ENCODE measurements at regions not wholly inside any gene's neighbourhood (a gene's known extent, or its start where the extent isn't known, plus 50 kb on each side); places are given as distances from the start of the nearest gene placed in this dataset.
A peak's percentile ranks its signal among the peaks of the same experiment; 100 is the strongest.

- Histone ChIP-seq H3K36me3 (ENCODE audit: control insufficient read depth, insufficient read depth, low read length) (no peaks in the 10 kb centered on the region), H3K27me3 (replicated peaks; ENCODE audit: control insufficient read depth, insufficient read depth, low read length) (no peaks in the 10 kb centered on the region), H3K4me3 (replicated peaks; ENCODE audit: low read depth, low read length) (no peak overlapping the region)
- DNase-seq (ENCODE audit: extremely low read depth, insufficient read length): peak; percentile 61
- TF ChIP-seq, protein P1, sequence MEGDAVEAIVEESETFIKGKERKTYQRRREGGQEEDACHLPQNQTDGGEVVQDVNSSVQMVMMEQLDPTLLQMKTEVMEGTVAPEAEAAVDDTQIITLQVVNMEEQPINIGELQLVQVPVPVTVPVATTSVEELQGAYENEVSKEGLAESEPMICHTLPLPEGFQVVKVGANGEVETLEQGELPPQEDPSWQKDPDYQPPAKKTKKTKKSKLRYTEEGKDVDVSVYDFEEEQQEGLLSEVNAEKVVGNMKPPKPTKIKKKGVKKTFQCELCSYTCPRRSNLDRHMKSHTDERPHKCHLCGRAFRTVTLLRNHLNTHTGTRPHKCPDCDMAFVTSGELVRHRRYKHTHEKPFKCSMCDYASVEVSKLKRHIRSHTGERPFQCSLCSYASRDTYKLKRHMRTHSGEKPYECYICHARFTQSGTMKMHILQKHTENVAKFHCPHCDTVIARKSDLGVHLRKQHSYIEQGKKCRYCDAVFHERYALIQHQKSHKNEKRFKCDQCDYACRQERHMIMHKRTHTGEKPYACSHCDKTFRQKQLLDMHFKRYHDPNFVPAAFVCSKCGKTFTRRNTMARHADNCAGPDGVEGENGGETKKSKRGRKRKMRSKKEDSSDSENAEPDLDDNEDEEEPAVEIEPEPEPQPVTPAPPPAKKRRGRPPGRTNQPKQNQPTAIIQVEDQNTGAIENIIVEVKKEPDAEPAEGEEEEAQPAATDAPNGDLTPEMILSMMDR (IDR thresholded peaks at IDR 0.05; ENCODE audit: insufficient read depth, low read length, poor library complexity, severe bottlenecking): no peak
Observed at GRCh38 chrX:42934020-42934726, 156.2 kb upstream of the PPP1R2C start.

DNA sequence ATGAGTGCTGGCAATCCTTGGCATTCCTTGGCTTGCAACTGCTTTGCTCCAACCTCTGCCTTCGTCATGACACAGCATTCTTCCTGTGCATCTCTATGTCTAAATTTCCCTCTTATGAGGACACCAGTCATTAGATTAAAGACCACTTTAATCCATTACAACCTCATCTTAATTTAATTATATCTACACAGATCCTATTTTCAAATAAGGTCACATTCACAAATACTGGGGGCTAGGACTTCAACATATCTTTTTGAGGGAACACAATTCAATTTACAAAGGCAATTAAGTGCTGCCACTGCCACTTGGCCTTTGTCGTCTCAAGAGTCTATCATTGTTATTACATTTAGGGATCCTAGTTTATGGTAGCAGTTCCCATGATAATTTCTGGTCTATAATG is 163.7 kb upstream of the PPP1R2C start:
- no peaks in the 10 kb centered on the region for H3K36me3 ChIP-seq (ENCODE audit: control insufficient read depth, insufficient read depth, low read length)
- no peak for DNase-seq (ENCODE audit: extremely low read depth, insufficient read length)
- no peak overlapping the region for H3K4me3 ChIP-seq (replicated peaks; ENCODE audit: low read depth, low read length)
- TF ChIP-seq, protein P1 (IDR thresholded peaks at IDR 0.05; ENCODE audit: insufficient read depth, low read length, poor library complexity, severe bottlenecking): no peak
- H3K27me3 ChIP-seq (replicated peaks; ENCODE audit: control insufficient read depth, insufficient read depth, low read length): no peaks in the 10 kb centered on the region

DNA sequence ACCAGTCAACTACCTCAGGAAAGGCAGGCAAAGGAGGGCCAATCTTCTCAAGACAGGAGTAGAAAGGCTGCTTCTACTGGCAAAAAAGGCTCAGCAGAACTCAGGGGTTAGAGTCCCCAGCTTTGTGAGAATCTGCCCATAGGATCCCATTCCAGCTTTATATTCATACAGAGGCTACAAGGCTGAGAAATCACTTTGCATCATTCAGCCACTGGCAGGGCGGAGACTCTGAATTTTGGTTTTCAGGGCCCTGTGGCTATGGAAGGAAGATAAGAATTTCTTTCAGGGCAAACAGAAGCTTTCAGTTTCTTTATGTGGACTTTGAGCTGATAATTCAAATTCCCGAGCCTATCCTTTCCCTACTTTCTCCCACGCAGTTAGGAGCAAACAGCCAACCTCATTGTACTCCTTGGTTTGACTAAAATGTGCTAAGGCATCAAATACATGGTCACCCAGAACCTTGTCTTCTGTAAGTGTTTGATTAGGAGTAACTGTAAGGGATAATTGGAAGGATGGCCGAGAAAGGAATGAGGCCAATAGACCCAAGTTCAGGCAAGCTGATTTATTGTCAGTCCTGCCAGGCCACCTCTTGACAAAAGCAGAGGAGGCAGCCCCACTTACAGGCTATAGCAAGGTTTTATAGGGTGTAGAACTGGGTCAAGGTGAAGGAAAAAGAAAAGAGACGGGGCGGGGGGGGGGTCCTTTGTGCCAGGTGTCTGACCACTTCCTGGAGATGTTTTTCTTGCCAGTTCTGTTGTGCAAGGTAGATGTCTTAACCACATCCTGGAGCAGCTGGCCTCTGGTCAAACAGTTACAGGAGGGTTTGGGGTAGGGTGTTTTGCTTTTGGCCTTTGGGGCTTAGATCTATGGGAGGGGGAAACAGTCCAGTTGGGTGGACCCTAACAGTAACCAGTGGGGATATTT is 165.3 kb upstream of the PPP1R2C start:
- DNase-seq (ENCODE audit: extremely low read depth, insufficient read length): peak; percentile 34
- Histone ChIP-seq H3K4me3 (replicated peaks; ENCODE audit: low read depth, low read length) (no peak overlapping the region), H3K36me3 (ENCODE audit: control insufficient read depth, insufficient read depth, low read length) (no peaks in the 10 kb centered on the region), H3K27me3 (replicated peaks; ENCODE audit: control insufficient read depth, insufficient read depth, low read length) (no peaks in the 10 kb centered on the region)
- TF ChIP-seq, protein P1 (IDR thresholded peaks at IDR 0.05; ENCODE audit: insufficient read depth, low read length, poor library complexity, severe bottlenecking): no peak

- no peak overlapping the region for H3K4me3 ChIP-seq (replicated peaks; ENCODE audit: low read depth, low read length)
- no peaks in the 10 kb centered on the region for H3K27me3 ChIP-seq (replicated peaks; ENCODE audit: control insufficient read depth, insufficient read depth, low read length)
- TF ChIP-seq, protein P1 (IDR thresholded peaks at IDR 0.05; ENCODE audit: insufficient read depth, low read length, poor library complexity, severe bottlenecking): no peak
- no peaks in the 10 kb centered on the region for H3K36me3 ChIP-seq (ENCODE audit: control insufficient read depth, insufficient read depth, low read length)
- DNase-seq (ENCODE audit: extremely low read depth, insufficient read length): no peak
Observed at GRCh38 chrX:42944381-42944998, 166.5 kb upstream of the PPP1R2C start.

DNA sequence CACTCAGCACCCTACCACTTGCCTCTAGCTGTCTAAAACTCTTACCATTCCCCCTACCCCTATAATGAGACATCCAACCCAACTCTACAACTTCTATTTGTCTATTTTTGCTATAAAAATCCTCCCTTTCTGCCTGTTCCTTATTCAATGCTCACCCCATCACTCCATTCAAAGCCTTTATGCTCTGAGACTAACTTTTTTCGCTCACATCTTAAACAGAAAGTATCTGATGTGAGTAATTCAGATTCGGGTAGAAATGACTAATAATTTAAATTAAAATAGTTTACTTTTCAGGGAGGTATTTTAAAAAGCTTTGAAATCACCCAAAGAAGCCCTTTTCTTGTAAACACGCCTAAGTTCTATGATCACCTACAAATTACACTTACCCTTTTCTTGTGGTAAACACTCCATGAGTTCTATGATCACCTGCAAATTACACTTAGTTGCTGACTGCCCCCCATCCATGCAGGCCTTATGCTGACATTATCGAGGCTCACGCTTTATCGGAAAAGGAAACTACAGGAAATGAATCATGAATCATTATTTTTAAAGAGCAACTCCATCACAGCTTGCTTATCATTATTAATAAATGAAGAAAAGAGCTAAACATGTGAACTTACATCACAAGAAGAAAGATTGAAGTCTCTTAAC is 168.7 kb upstream of the PPP1R2C start:
- TF ChIP-seq, protein P1 (IDR thresholded peaks at IDR 0.05; ENCODE audit: insufficient read depth, low read length, poor library complexity, severe bottlenecking): no peak
- Histone ChIP-seq H3K27me3 (replicated peaks; ENCODE audit: control insufficient read depth, insufficient read depth, low read length) (no peaks in the 10 kb centered on the region), H3K4me3 (replicated peaks; ENCODE audit: low read depth, low read length) (no peak overlapping the region), H3K36me3 (ENCODE audit: control insufficient read depth, insufficient read depth, low read length) (no peaks in the 10 kb centered on the region)
- DNase-seq (ENCODE audit: extremely low read depth, insufficient read length): no peak
